Right ventricle myocardium superior (tissue), 1 donor: ENCODE measurements at regions not wholly inside any gene's neighbourhood (a gene's known extent, or its start where the extent isn't known, plus 50 kb on each side); places are given as distances from the start of the nearest gene placed in this dataset.
A peak's percentile ranks its signal among the peaks of the same experiment; 100 is the strongest.

Experiments
- ATAC-seq: fragments of 200-7000 bp; cut with Tn5 transposase; one replicate; pipeline ENCODE4 v1.9.1; 2020; ENCODE audit warnings: mild to moderate bottlenecking; ENCODE audit not compliant: poor library complexity
- DNase-seq: peaks from one replicate; pipeline ENCODE4 v3.0.0-alpha.2; 2020
- intact Hi-C: fragments of 100-400 bp; cut with DNase I; formaldehyde crosslinking; loops from one replicate; pipeline ENCODE4 v1.11.2; 2022
- donor health status: DM: no; HTN: yes; CAD: no; lungs with severe emphysema.

- DNase-seq: no peak
- intact Hi-C loops: no loop called here
- no peak for ATAC-seq
These were observed 122.5 kb upstream of the KCNJ15 start for GRCh38 chr21:38134084-38134873.

- DNase-seq (no peak), ATAC-seq (no peak)
- intact Hi-C loops: no loop called here
These were observed 120.6 kb upstream of the KCNJ15 start for GRCh38 chr21:38136201-38136600.

GRCh38 chr21:38139380-38140168 is 117.2 kb upstream of the KCNJ15 start:
- ATAC-seq (no peak), DNase-seq (no peak)
- intact Hi-C loops: no loop called here

GRCh38 chr21:38140207-38140903 is 116.4 kb upstream of the KCNJ15 start:
- intact Hi-C loops: no loop called here
- peak; percentile 73 for DNase-seq
- ATAC-seq: peak; percentile 95

- ATAC-seq (no peak), DNase-seq (no peak)
These were observed 114.6 kb upstream of the KCNJ15 start for GRCh38 chr21:38142224-38142623.

GRCh38 chr21:38144193-38144592 is 112.6 kb upstream of the KCNJ15 start:
- intact Hi-C loops: no loop called here
- DNase-seq: no peak
- ATAC-seq: no peak

More at GRCh38 chr21:38142224-38142623, 114.6 kb upstream of the KCNJ15 start:
- intact Hi-C loops: no loop called here

- ATAC-seq: no peak
- DNase-seq: no peak
- intact Hi-C loops: no loop called here
These were observed 111.7 kb upstream of the KCNJ15 start for GRCh38 chr21:38145104-38145503.

GRCh38 chr21:38147391-38147790 is 109.4 kb upstream of the KCNJ15 start:
- no peak for DNase-seq
- intact Hi-C loops: no loop called here
- ATAC-seq: no peak

- ATAC-seq (no peak), DNase-seq (no peak)
- intact Hi-C loops: no loop called here
These were observed 108.7 kb upstream of the KCNJ15 start for GRCh38 chr21:38148046-38148445.

- no peak for DNase-seq
- ATAC-seq: no peak
- intact Hi-C loops: no loop called here
These were observed 105.7 kb upstream of the KCNJ15 start for GRCh38 chr21:38151021-38151645.

- no peak for ATAC-seq
- intact Hi-C loops: no loop called here
- DNase-seq: no peak
These were observed 100.6 kb upstream of the KCNJ15 start for GRCh38 chr21:38156200-38156599.

- ATAC-seq (peak; percentile 66), DNase-seq (peak; percentile 45)
- intact Hi-C loops: no loop called here
These were observed 97.4 kb upstream of the KCNJ15 start for GRCh38 chr21:38159355-38159754.

- intact Hi-C loops: loop anchor here (2.0 kb wide), 1 partner anchor 191 kb away; no protein-coding TSS in a partner anchor
- ATAC-seq (no peak), DNase-seq (no peak)
These were observed 91.2 kb upstream of the KCNJ15 start for GRCh38 chr21:38165466-38166172.

- ATAC-seq (peak; percentile 15), DNase-seq (no peak)
- intact Hi-C loops: no loop called here
These were observed 90.6 kb upstream of the KCNJ15 start for GRCh38 chr21:38166173-38166535.

GRCh38 chr21:38167345-38167744 is 89.4 kb upstream of the KCNJ15 start:
- DNase-seq: no peak
- intact Hi-C loops: no loop called here
- no peak for ATAC-seq

GRCh38 chr21:38170283-38170682 is 86.5 kb upstream of the KCNJ15 start:
- ATAC-seq: no peak
- intact Hi-C loops: no loop called here
- DNase-seq: peak; percentile 41

- DNase-seq (no peak), ATAC-seq (no peak)
- intact Hi-C loops: no loop called here
These were observed 85.8 kb upstream of the KCNJ15 start for GRCh38 chr21:38170704-38171682.
